ENCODE measurements at regions not wholly inside any gene's neighbourhood (a gene's known extent, or its start where the extent isn't known, plus 50 kb on each side); places are given as distances from the start of the nearest gene placed in this dataset.

GRCh38 chr9:23571414-23572104 is 254.5 kb downstream of the ELAVL2 start:
- no peaks in the 10 kb centered on the region for H3K27me3 Mint-ChIP-seq (ENCODE audit: unreplicated experiment)
- H3K36me3 Mint-ChIP-seq (ENCODE audit: low read depth, unreplicated experiment) = no peaks in the 10 kb centered on the region
- H3K4me1 Mint-ChIP-seq (ENCODE audit: unreplicated experiment) = peaks cover 21% of the 10 kb centered on the region
- no peak for TF ChIP-seq CTCF (IDR thresholded peaks at IDR 0.05; ENCODE audit: unreplicated experiment)
- H3K4me3 Mint-ChIP-seq (ENCODE audit: unreplicated experiment) = no peak overlapping the region
- no peak for DNase-seq (ENCODE audit: low spot score)
- H3K27ac Mint-ChIP-seq (ENCODE audit: unreplicated experiment) = no peak overlapping the region
- H3K9me3 Mint-ChIP-seq (ENCODE audit: unreplicated experiment) = no peaks in the 10 kb centered on the region

GRCh38 chr9:23573800-23574199 is 252.2 kb downstream of the ELAVL2 start:
- no peak overlapping the region for H3K4me3 Mint-ChIP-seq (ENCODE audit: unreplicated experiment)
- no peak overlapping the region for H3K27ac Mint-ChIP-seq (ENCODE audit: unreplicated experiment)
- no peaks in the 10 kb centered on the region for H3K36me3 Mint-ChIP-seq (ENCODE audit: low read depth, unreplicated experiment)
- DNase-seq (ENCODE audit: low spot score) = no peak
- no peaks in the 10 kb centered on the region for H3K9me3 Mint-ChIP-seq (ENCODE audit: unreplicated experiment)
- TF ChIP-seq CTCF (IDR thresholded peaks at IDR 0.05; ENCODE audit: unreplicated experiment) = no peak
- no peaks in the 10 kb centered on the region for H3K27me3 Mint-ChIP-seq (ENCODE audit: unreplicated experiment)
- H3K4me1 Mint-ChIP-seq (ENCODE audit: unreplicated experiment) = peaks cover 21% of the 10 kb centered on the region

- no peak for DNase-seq (ENCODE audit: low spot score)
- H3K4me3 Mint-ChIP-seq (ENCODE audit: unreplicated experiment) = no peak overlapping the region
- no peak for TF ChIP-seq CTCF (IDR thresholded peaks at IDR 0.05; ENCODE audit: unreplicated experiment)
- H3K36me3 Mint-ChIP-seq (ENCODE audit: low read depth, unreplicated experiment) = no peaks in the 10 kb centered on the region
- no peak overlapping the region for H3K27ac Mint-ChIP-seq (ENCODE audit: unreplicated experiment)
- H3K4me1 Mint-ChIP-seq (ENCODE audit: unreplicated experiment) = peaks cover 4% of the 10 kb centered on the region
- no peaks in the 10 kb centered on the region for H3K9me3 Mint-ChIP-seq (ENCODE audit: unreplicated experiment)
- no peaks in the 10 kb centered on the region for H3K27me3 Mint-ChIP-seq (ENCODE audit: unreplicated experiment)
Measured at GRCh38 chr9:23577611-23578010, 248.4 kb downstream of the ELAVL2 start.

GRCh38 chr9:23581931-23582330 is 244.1 kb downstream of the ELAVL2 start:
- TF ChIP-seq CTCF (IDR thresholded peaks at IDR 0.05; ENCODE audit: unreplicated experiment) = no peak
- Mint-ChIP-seq H3K9me3 (ENCODE audit: unreplicated experiment) (no peaks in the 10 kb centered on the region), H3K36me3 (ENCODE audit: low read depth, unreplicated experiment) (no peaks in the 10 kb centered on the region), H3K4me3 (ENCODE audit: unreplicated experiment) (no peak overlapping the region), H3K27me3 (ENCODE audit: unreplicated experiment) (no peaks in the 10 kb centered on the region), H3K27ac (ENCODE audit: unreplicated experiment) (no peak overlapping the region), H3K4me1 (ENCODE audit: unreplicated experiment) (no peaks in the 10 kb centered on the region)
- no peak for DNase-seq (ENCODE audit: low spot score)

GRCh38 chr9:23582836-23583235 is 243.2 kb downstream of the ELAVL2 start:
- DNase-seq (ENCODE audit: low spot score) = no peak

More at GRCh38 chr9:23582836-23583235, 243.2 kb downstream of the ELAVL2 start:
- TF ChIP-seq CTCF (IDR thresholded peaks at IDR 0.05; ENCODE audit: unreplicated experiment) = no peak
- no peaks in the 10 kb centered on the region for H3K9me3 Mint-ChIP-seq (ENCODE audit: unreplicated experiment)
- H3K4me1 Mint-ChIP-seq (ENCODE audit: unreplicated experiment) = no peaks in the 10 kb centered on the region
- no peaks in the 10 kb centered on the region for H3K36me3 Mint-ChIP-seq (ENCODE audit: low read depth, unreplicated experiment)
- H3K27ac Mint-ChIP-seq (ENCODE audit: unreplicated experiment) = no peak overlapping the region
- H3K27me3 Mint-ChIP-seq (ENCODE audit: unreplicated experiment) = no peaks in the 10 kb centered on the region
- no peak overlapping the region for H3K4me3 Mint-ChIP-seq (ENCODE audit: unreplicated experiment)

Data from endothelial cell (in vitro differentiated cells).